Natural killer cell (primary cell): ENCODE measurements at regions not wholly inside any gene's neighbourhood (a gene's known extent, or its start where the extent isn't known, plus 50 kb on each side); places are given as distances from the start of the nearest gene placed in this dataset.

Experiments
- ATAC-seq, 3 donors: fragments of 150-1000 bp in 2 of 3; fragments of 200-7000 bp in 1 of 3; cut with Tn5 transposase; 1 replicate in 1 of 3; 2 replicates in 2 of 3; pipeline ENCODE4 v1.10.0; 2021; ENCODE audit warnings: mild to moderate bottlenecking in 2 of 3, moderate library complexity in 2 of 3
- DNase-seq, 2 donors: peaks; one replicate each; pipeline versions ENCODE4 v3.0.0 to v3.0.0-alpha.2; 2013 to 2021; ENCODE audit warnings: mixed read lengths in 1 of 2
- H3K27ac ChIP-seq: one replicate; pipeline ENCODE4 v1.5.1; 2013; ENCODE audit warnings: mild to moderate bottlenecking, low read length
- H3K27me3 ChIP-seq: one replicate; pipeline ENCODE4 v1.6.1; 2013; ENCODE audit warnings: low read length; ENCODE audit not compliant: control insufficient read depth, insufficient read depth
- H3K36me3 ChIP-seq: one replicate; pipeline ENCODE4 v1.6.1; 2013; ENCODE audit warnings: low read length; ENCODE audit not compliant: control insufficient read depth, insufficient read depth
- H3K4me1 ChIP-seq: one replicate; pipeline ENCODE4 v1.6.1; 2013; ENCODE audit warnings: low read length; ENCODE audit not compliant: control insufficient read depth, insufficient read depth
- H3K4me3 ChIP-seq: one replicate; pipeline ENCODE4 v1.5.1; 2013; ENCODE audit warnings: low read length
- H3K9me3 ChIP-seq: one replicate; pipeline ENCODE4 v1.6.1; 2013; ENCODE audit warnings: low read length; ENCODE audit not compliant: control insufficient read depth, insufficient read depth
- H3K27ac Mint-ChIP-seq, 2 donors: one replicate each; pipeline ENCODE4 v1.8.0; 2022; ENCODE audit warnings: mild to moderate bottlenecking in 2 of 2, mixed read lengths in 2 of 2, moderate library complexity in 1 of 2
- H3K27me3 Mint-ChIP-seq, 2 donors: one replicate each; pipeline ENCODE4 v1.8.0; 2022; ENCODE audit warnings: low read depth in 2 of 2, mixed read lengths in 2 of 2
- H3K36me3 Mint-ChIP-seq: one replicate; pipeline ENCODE4 v1.8.0; 2022; ENCODE audit warnings: mixed read lengths
- H3K4me1 Mint-ChIP-seq, 2 donors: one replicate each; pipeline ENCODE4 v1.8.0; 2022; ENCODE audit warnings: mixed read lengths in 2 of 2
- H3K4me3 Mint-ChIP-seq: one replicate; pipeline ENCODE4 v1.8.0; 2022; ENCODE audit warnings: mild to moderate bottlenecking, moderate library complexity, mixed read lengths
- H3K9me3 Mint-ChIP-seq, 2 donors: one replicate each; pipeline ENCODE4 v1.8.0; 2022; ENCODE audit warnings: mixed read lengths in 2 of 2
- WGBS: methylation state at CpG from one replicate; pipeline ENCODE4 v1.1.7; 2013; ENCODE audit warnings: missing lambda C conversion rate; ENCODE audit not compliant: insufficient coverage; 5-methylcytosine and 5-hydroxymethylcytosine counted together
- intact Hi-C: fragments of 100-400 bp; cut with micrococcal nuclease; formaldehyde crosslinking; loops from one replicate; pipeline ENCODE4 v1.14.2; 2022
- TF ChIP-seq, protein P1 (sequence below): fragments of 200-600 bp; IDR thresholded peaks from one replicate; pipeline ENCODE4 v1.8.0; 2022; ENCODE audit warnings: antibody characterized with exemption

DNA sequence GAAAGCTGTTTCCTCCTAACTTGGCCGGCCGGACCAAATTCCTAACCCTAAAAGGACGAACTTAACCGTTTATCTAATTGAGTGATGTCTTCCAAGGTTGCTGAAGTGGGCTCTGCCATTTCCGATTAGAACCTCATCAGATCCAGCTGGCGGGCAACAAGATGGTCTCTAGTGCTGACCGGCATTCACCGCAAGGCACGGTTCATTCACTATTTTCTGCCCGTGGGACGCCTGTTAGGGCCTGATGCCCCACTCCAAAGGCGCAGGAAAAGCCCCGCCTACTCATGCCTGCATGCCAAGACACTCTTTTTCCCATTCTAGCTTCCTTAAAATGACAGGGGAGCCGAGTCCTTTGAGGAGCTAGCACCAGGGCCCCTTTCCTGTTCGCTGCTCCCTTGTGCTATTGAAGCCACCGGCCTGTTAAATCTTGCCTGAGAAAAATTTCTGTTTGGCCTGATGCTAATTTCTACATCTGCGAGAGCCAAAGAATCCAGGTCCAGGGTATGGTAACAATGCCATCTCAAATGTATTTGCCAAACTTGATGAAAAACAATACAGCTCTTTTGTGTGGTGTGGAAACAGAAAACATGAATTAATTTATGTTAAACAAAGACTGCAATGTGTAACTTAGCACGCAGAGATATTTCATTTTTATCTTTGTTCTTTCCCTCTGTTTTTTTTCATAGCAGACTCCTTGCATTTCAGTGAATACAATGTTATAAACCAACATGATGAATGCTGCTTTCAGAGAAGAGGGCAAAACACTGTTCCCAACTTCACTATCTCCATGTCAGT lies 1071.2 kb upstream of the USP15 start:
- WGBS = 83% methylated on average over 18 of the region's 18 CpGs
- Histone ChIP-seq H3K36me3 (no peaks in the 10 kb centered on the region), H3K4me3 (no peak overlapping the region), H3K27ac (no peak overlapping the region), H3K9me3 (peaks cover 3% of the 10 kb centered on the region), H3K27me3 (no peaks in the 10 kb centered on the region), H3K4me1 (no peaks in the 10 kb centered on the region)
- H3K36me3 Mint-ChIP-seq = no peaks in the 10 kb centered on the region
- no peak overlapping the region for H3K4me3 Mint-ChIP-seq
- intact Hi-C loops = no loop called here
- TF ChIP-seq, protein P1, sequence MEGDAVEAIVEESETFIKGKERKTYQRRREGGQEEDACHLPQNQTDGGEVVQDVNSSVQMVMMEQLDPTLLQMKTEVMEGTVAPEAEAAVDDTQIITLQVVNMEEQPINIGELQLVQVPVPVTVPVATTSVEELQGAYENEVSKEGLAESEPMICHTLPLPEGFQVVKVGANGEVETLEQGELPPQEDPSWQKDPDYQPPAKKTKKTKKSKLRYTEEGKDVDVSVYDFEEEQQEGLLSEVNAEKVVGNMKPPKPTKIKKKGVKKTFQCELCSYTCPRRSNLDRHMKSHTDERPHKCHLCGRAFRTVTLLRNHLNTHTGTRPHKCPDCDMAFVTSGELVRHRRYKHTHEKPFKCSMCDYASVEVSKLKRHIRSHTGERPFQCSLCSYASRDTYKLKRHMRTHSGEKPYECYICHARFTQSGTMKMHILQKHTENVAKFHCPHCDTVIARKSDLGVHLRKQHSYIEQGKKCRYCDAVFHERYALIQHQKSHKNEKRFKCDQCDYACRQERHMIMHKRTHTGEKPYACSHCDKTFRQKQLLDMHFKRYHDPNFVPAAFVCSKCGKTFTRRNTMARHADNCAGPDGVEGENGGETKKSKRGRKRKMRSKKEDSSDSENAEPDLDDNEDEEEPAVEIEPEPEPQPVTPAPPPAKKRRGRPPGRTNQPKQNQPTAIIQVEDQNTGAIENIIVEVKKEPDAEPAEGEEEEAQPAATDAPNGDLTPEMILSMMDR = no peak
- no peak for DNase-seq
- no peaks in the 10 kb centered on the region for H3K4me1 Mint-ChIP-seq
- no peak overlapping the region for H3K27ac Mint-ChIP-seq
- H3K27me3 Mint-ChIP-seq = no peaks in the 10 kb centered on the region
- ATAC-seq = no peak
- H3K9me3 Mint-ChIP-seq = peaks cover 4 to 22% of the 10 kb centered on the region in 2 donors

DNA sequence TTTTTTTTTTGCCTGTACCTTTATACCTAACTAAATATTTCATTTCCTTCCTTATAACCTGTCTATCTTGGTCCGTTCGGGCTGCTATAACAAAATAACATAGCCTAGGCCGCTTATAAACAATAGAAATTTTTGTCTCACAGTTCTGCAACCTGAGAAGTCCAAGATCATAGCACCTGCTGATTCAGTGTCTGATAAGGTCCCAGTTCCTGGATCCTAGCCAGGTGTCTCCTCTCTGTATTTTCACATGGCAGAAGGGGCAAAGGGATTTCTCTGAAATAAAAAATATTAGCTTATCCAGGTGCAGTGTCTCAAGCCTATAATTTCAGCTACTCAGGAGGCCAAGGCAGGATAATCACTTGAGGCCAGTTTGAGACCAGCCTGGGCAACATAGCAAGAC lies 1046.6 kb upstream of the USP15 start:
- 86% methylated on average over 3 of the region's 3 CpGs for WGBS
- Histone ChIP-seq H3K4me3 (no peak overlapping the region), H3K4me1 (no peaks in the 10 kb centered on the region), H3K9me3 (peaks cover 5% of the 10 kb centered on the region), H3K36me3 (no peaks in the 10 kb centered on the region), H3K27me3 (no peaks in the 10 kb centered on the region), H3K27ac (no peak overlapping the region)
- Mint-ChIP-seq H3K4me1 (no peaks in the 10 kb centered on the region), H3K36me3 (no peaks in the 10 kb centered on the region), H3K9me3 (peaks cover 24 to 34% of the 10 kb centered on the region in 2 donors), H3K4me3 (no peak overlapping the region), H3K27me3 (no peaks in the 10 kb centered on the region), H3K27ac (no peak overlapping the region)
- intact Hi-C loops = no loop called here
- TF ChIP-seq, protein P1 = no peak
- no peak for DNase-seq
- no peak for ATAC-seq

DNA sequence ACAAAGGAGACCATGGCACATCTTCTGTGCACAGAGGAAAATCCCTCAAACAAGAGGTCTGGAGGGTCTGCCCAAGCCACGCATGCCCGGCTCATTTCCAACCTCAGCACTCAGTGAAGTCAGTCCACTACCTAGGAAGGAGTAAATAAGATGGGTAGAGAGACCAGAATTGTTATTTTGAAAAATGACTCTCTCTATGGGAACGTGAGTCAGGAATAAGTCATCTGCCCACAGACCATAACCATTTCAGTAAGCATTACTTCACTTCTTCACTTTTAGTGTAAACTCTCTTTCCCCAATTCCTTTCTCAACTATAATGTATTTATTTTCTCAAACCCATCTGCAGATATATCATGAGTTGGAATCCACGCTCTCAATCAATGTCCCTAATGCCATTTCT lies 1039.9 kb upstream of the USP15 start:
- Mint-ChIP-seq H3K4me1 (no peaks in the 10 kb centered on the region), H3K9me3 (peaks cover 35 to 37% of the 10 kb centered on the region in 2 donors), H3K4me3 (no peak overlapping the region), H3K36me3 (peaks cover 15% of the 10 kb centered on the region), H3K27me3 (no peaks in the 10 kb centered on the region), H3K27ac (no peak overlapping the region)
- no peaks in the 10 kb centered on the region for H3K36me3 ChIP-seq
- no peak overlapping the region for H3K27ac ChIP-seq
- intact Hi-C loops = no loop called here
- H3K9me3 ChIP-seq = no peaks in the 10 kb centered on the region
- ATAC-seq (no peak), DNase-seq (no peak)
- no peaks in the 10 kb centered on the region for H3K27me3 ChIP-seq
- WGBS = 88% methylated on average over 4 of the region's 4 CpGs
- H3K4me3 ChIP-seq = no peak overlapping the region
- TF ChIP-seq, protein P1 = no peak
- no peaks in the 10 kb centered on the region for H3K4me1 ChIP-seq

DNA sequence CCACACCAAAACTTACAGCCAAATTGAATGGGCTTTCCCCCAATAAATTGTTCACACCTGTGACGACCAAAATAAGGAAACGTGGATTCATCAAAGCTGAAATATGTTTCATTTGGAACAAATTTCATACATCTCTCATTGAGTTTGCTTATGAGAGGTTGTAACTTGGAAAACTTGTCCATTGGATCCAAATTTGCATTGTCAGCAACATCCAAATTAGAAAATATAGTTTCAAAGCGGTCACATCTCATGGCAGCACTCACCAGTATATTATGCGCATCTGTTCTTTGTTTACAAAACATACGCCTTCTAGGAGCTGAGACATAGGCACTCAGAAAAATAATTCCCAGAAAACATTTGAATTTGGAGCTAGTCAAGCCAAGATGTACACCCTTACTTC lies 1028.2 kb upstream of the USP15 start:
- Histone ChIP-seq H3K4me3 (no peak overlapping the region), H3K36me3 (no peaks in the 10 kb centered on the region), H3K9me3 (no peaks in the 10 kb centered on the region), H3K27me3 (no peaks in the 10 kb centered on the region), H3K27ac (no peak overlapping the region), H3K4me1 (no peaks in the 10 kb centered on the region)
- no peaks in the 10 kb centered on the region for H3K4me1 Mint-ChIP-seq
- WGBS = 94% methylated on average over 3 of the region's 5 CpGs
- no peak for DNase-seq
- no peak overlapping the region for H3K4me3 Mint-ChIP-seq
- no peak overlapping the region for H3K27ac Mint-ChIP-seq
- TF ChIP-seq, protein P1 = no peak
- peaks cover 6 to 23% of the 10 kb centered on the region in 2 donors for H3K9me3 Mint-ChIP-seq
- H3K36me3 Mint-ChIP-seq = no peaks in the 10 kb centered on the region
- intact Hi-C loops = no loop called here
- ATAC-seq = no peak
- no peaks in the 10 kb centered on the region for H3K27me3 Mint-ChIP-seq
